K562 (cell line): ENCODE measurements at regions not wholly inside any gene's neighbourhood (a gene's known extent, or its start where the extent isn't known, plus 50 kb on each side); places are given as distances from the start of the nearest gene placed in this dataset.

ENCODE experiments used
- ATAC-seq: fragments of 200-7000 bp; cut with Tn5 transposase; 3 replicates; pipeline ENCODE4 v1.9.1; 2020; ENCODE audit warnings: moderate library complexity
- BruUV-seq: library from RNA; stranded (reverse); fragments of 400-500 nt; replicated peaks from 2 replicates; lab custom pipeline; 2021; lab: Mats Ljungman, UMichigan
- CTCF ChIA-PET: fragments of 300-600 bp; formaldehyde crosslinking; extraction: SDS; loops from one replicate; lab custom pipeline; 2021; ENCODE audit warnings: low intra/inter-chr PET ratio; lab: Yijun Ruan, JAX
- POLR2A ChIA-PET: fragments of 300-600, 350-650 bp; sonication (Branson Sonifier 250); formaldehyde crosslinking; extraction: SDS; loops from one replicate; lab custom pipeline; 2021; ENCODE audit warnings: antibody characterized with exemption, inconsistent platforms; lab: Yijun Ruan, JAX
- DNase-seq, 4 experiments: peaks; one replicate each; pipeline versions ENCODE4 v3.0.0 to v3.0.0-alpha.2; 2011 to 2018; ENCODE audit warnings: low spot score in 3 of 4, mixed read lengths in 3 of 4; ENCODE audit errors: extremely low read depth in 1 of 4
- FAIRE-seq: peaks from 2 replicates; lab custom pipeline; 2011; peaks lifted over from hg19 to GRCh38; lab: Jason Lieb, UNC
- H2AFZ ChIP-seq: 2 replicates; pipeline ENCODE4 v1.6.0; 2011; ENCODE audit warnings: low read depth, low read length, control low read depth, inconsistent platforms
- H3K27ac ChIP-seq: fragments of 200-600 bp; 3 replicates; pipeline ENCODE4 v1.8.0; 2011; ENCODE audit warnings: low read depth, mild to moderate bottlenecking, control low read depth, inconsistent platforms, low read length, moderate library complexity, mixed read lengths; ENCODE audit errors: extremely low read depth
- H3K27me3 ChIP-seq, 2 experiments: fragments of 300-600 bp in 1 of 2; 2 replicates in 1 of 2; 3 replicates in 1 of 2; pipeline versions ENCODE4 v1.6.0 to v1.8.0; 2011; ENCODE audit warnings: inconsistent platforms in 2 of 2, low read length in 2 of 2, mild to moderate bottlenecking in 1 of 2, mixed read lengths in 1 of 2, moderate library complexity in 1 of 2; ENCODE audit not compliant: control insufficient read depth in 2 of 2, insufficient read depth in 2 of 2
- H3K36me3 ChIP-seq: fragments of 300-600 bp; 3 replicates; pipeline ENCODE4 v1.8.0; 2011; ENCODE audit warnings: mild to moderate bottlenecking, low read length, inconsistent platforms; ENCODE audit not compliant: control insufficient read depth, insufficient read depth
- H3K4me1 ChIP-seq, 2 experiments: fragments of 200-600 bp in 1 of 2; replicated peaks in 1 of 2; 2 replicates in 1 of 2; 3 replicates in 1 of 2; pipeline versions ENCODE4 v1.5.1 to v1.8.0; 2011; ENCODE audit warnings: inconsistent platforms in 2 of 2, low read length in 2 of 2, mild to moderate bottlenecking in 1 of 2, mixed read lengths in 1 of 2, moderate library complexity in 1 of 2; ENCODE audit not compliant: control insufficient read depth in 2 of 2, insufficient read depth in 2 of 2
- H3K4me2 ChIP-seq: 2 replicates; pipeline ENCODE4 v1.6.1; 2011; ENCODE audit warnings: low read length, control low read depth, inconsistent platforms, mixed read lengths; ENCODE audit not compliant: insufficient read depth
- H3K4me3 ChIP-seq: fragments of 200-600 bp; sonication (generic), shearing (Covaris generic); 2 replicates; pipeline ENCODE4 v1.5.1; 2016; ENCODE audit warnings: control low read depth, inconsistent platforms
- H3K79me2 ChIP-seq: fragments of 200-600 bp; 3 replicates; pipeline ENCODE4 v1.8.0; 2011; ENCODE audit warnings: low read length, inconsistent platforms; ENCODE audit not compliant: control insufficient read depth, insufficient read depth
- H3K9ac ChIP-seq, 2 experiments: 2 replicates each; pipeline versions ENCODE4 v1.6.0 to v1.6.1; 2011; ENCODE audit warnings: low read depth in 2 of 2, low read length in 2 of 2, control low read depth in 1 of 2, inconsistent platforms in 1 of 2, mild to moderate bottlenecking in 1 of 2, mixed read lengths in 1 of 2; ENCODE audit not compliant: insufficient read depth in 1 of 2
- H3K9me1 ChIP-seq: one replicate; pipeline ENCODE4 v1.6.0; 2011; ENCODE audit warnings: inconsistent platforms, mild to moderate bottlenecking, low read length, moderate library complexity; ENCODE audit not compliant: control insufficient read depth, insufficient read depth
- H3K9me3 ChIP-seq: replicated peaks from 2 replicates; pipeline ENCODE4 v1.5.1; 2011; ENCODE audit warnings: low read depth, low read length, inconsistent platforms; ENCODE audit not compliant: control insufficient read depth, insufficient read depth
- H4K20me1 ChIP-seq: replicated peaks from 2 replicates; pipeline ENCODE4 v1.6.1; 2011; ENCODE audit warnings: low read length, inconsistent platforms, mixed read lengths; ENCODE audit not compliant: control insufficient read depth, insufficient read depth
- ASH1L ChIP-seq: fragments of 450-650 bp; IDR thresholded peaks from 2 replicates; pipeline ENCODE4 v1.6.1; 2018; ENCODE audit warnings: borderline replicate concordance, mild to moderate bottlenecking, low read depth; ENCODE audit not compliant: partially characterized antibody
- CBX5 ChIP-seq: IDR thresholded peaks from 2 replicates; pipeline ENCODE4 v1.6.1; 2014; ENCODE audit warnings: low read depth, borderline replicate concordance
- CEBPG ChIP-seq, 3 experiments: fragments of 200-800 bp in 1 of 3; sonication (Bioruptor generic) in 1 of 3; sonication (generic) in 1 of 3; formaldehyde crosslinking in 1 of 3; IDR thresholded peaks in 2 of 3; conservative IDR thresholded peaks in 1 of 3; 2 replicates each; pipeline versions ENCODE4 v1.6.1 to v1.8.0; 2016 to 2022; ENCODE audit warnings: missing compliant biosample characterization in 2 of 3, missing genetic modification characterization in 2 of 3, mild to moderate bottlenecking in 1 of 3, missing genetic modification reagents in 1 of 3
- CTBP1 ChIP-seq: fragments of 450-650 bp; IDR thresholded peaks from 2 replicates; pipeline ENCODE4 v1.6.1; 2016; ENCODE audit warnings: borderline replicate concordance
- ETV5 ChIP-seq: sonication (generic); formaldehyde crosslinking; IDR thresholded peaks from 2 replicates; pipeline ENCODE4 v1.4.0; 2020; ENCODE audit warnings: low read depth, mild to moderate bottlenecking, missing genetic modification reagents
- LARP7 ChIP-seq: fragments of 450-650 bp; IDR thresholded peaks from 2 replicates; pipeline ENCODE4 v1.6.1; 2016
- LEF1 ChIP-seq: fragments of 450-650 bp; IDR thresholded peaks from 2 replicates; pipeline ENCODE4 v1.6.1; 2016; ENCODE audit warnings: mild to moderate bottlenecking
- MTF1 ChIP-seq: fragments of 250-450 bp; sonication (Bioruptor Pico); IDR thresholded peaks from 2 replicates; pipeline ENCODE4 v1.9.0; 2021; ENCODE audit warnings: moderate library complexity, mild to moderate bottlenecking, inconsistent platforms, borderline replicate concordance
- MYC ChIP-seq, 2 experiments: fragments of 250-450 bp in 1 of 2; sonication (Bioruptor Pico) in 1 of 2; IDR thresholded peaks; 2 replicates each; pipeline versions ENCODE4 v1.5.1 to v1.6.1; 2012 to 2021; ENCODE audit warnings: low read depth in 2 of 2, borderline replicate concordance in 1 of 2, improper control_type of control experiment in 1 of 2, low read length in 1 of 2, mild to moderate bottlenecking in 1 of 2, moderate library complexity in 1 of 2
- POLR3A ChIP-seq: IDR thresholded peaks from 2 replicates; pipeline ENCODE4 v1.6.1; 2011; ENCODE audit warnings: borderline replicate concordance, mild to moderate bottlenecking, moderate library complexity; ENCODE audit not compliant: insufficient read length, insufficient read depth; ENCODE audit errors: extremely low read depth
- SFPQ ChIP-seq: fragments of 200-400 bp; formaldehyde crosslinking; IDR thresholded peaks from 2 replicates; pipeline ENCODE4 v1.6.1; 2017; ENCODE audit warnings: mild to moderate bottlenecking, low read depth, low read length, moderate library complexity
- SMC3 ChIP-seq: conservative IDR thresholded peaks from 2 replicates; pipeline ENCODE4 v1.6.1; 2011; ENCODE audit warnings: low read depth, low read length, improper control_type of control experiment; ENCODE audit not compliant: insufficient read depth
- SRSF7 ChIP-seq: fragments of 200-400 bp; formaldehyde crosslinking; optimal IDR thresholded peaks from 2 replicates; pipeline ENCODE3; 2017; ENCODE audit warnings: mild to moderate bottlenecking, low read depth, low read length
- SRSF9 ChIP-seq: fragments of 200-400 bp; formaldehyde crosslinking; IDR thresholded peaks from 2 replicates; pipeline ENCODE4 v1.6.1; 2017; ENCODE audit warnings: low read depth, low read length, borderline replicate concordance
- ZNF609 ChIP-seq: sonication (generic); formaldehyde crosslinking; IDR thresholded peaks from 2 replicates; pipeline ENCODE4 v1.8.1; 2023; ENCODE audit warnings: missing genetic modification reagents, mild to moderate bottlenecking, borderline replicate concordance
- in situ Hi-C: fragments of 300-500 bp; cut with MboI; formaldehyde crosslinking; loops from 4 replicates; pipeline ENCODE4 v1.15.0; 2018; ENCODE audit warnings: inconsistent platforms, mixed read lengths
- intact Hi-C: fragments of 100-400 bp; cut with micrococcal nuclease; formaldehyde crosslinking; loops from 2 replicates; pipeline ENCODE4 v1.14.2; 2022

- ATAC-seq (no peak), DNase-seq (no peak), FAIRE-seq (no peak)
- in situ Hi-C loops (no loop called here), intact Hi-C loops (no loop called here)
- H3K9ac ChIP-seq: no peak overlapping the region
- ChIA-PET POLR2A (no interaction called here), CTCF (no interaction called here)
- no peaks in the 10 kb centered on the region for H4K20me1 ChIP-seq
- H3K36me3 ChIP-seq: no peaks in the 10 kb centered on the region
- no peaks in the 10 kb centered on the region for H3K9me1 ChIP-seq
- no peak overlapping the region for H2AFZ ChIP-seq
- no peaks in the 10 kb centered on the region for H3K79me2 ChIP-seq
- no peak overlapping the region for H3K4me3 ChIP-seq
- H3K9me3 ChIP-seq: no peaks in the 10 kb centered on the region
- H3K27ac ChIP-seq: no peak overlapping the region
- no peaks in the 10 kb centered on the region for H3K27me3 ChIP-seq
- no peaks in the 10 kb centered on the region for H3K4me1 ChIP-seq
- no peak overlapping the region for H3K4me2 ChIP-seq
- BruUV-seq: no TSS peak
- no peak for TF ChIP-seq MTF1 (CRISPR knock-in tag)
- TF ChIP-seq MYC (IDR thresholded peaks at IDR 0.05; ENCODE audit: low read depth, low read length): no peak
- no peak for TF ChIP-seq MYC (CRISPR knock-in tag; IDR thresholded peaks at IDR 0.05; ENCODE audit: borderline replicate concordance, low read depth)
- TF ChIP-seq CEBPG (CRISPR knock-in tag; IDR thresholded peaks at IDR 0.05): no peak
- no peak for TF ChIP-seq CEBPG (tag; conservative IDR thresholded peaks at IDR 0.05 in 1 of 2, IDR thresholded peaks at IDR 0.05 in 1 of 2)
- no peak for TF ChIP-seq ASH1L
- no peak for TF ChIP-seq SMC3
- no peak for TF ChIP-seq LEF1
- no peak for TF ChIP-seq SRSF7
- no peak for TF ChIP-seq POLR3A
- TF ChIP-seq CTBP1: no peak
- no peak for TF ChIP-seq SFPQ
- TF ChIP-seq LARP7: no peak
- TF ChIP-seq SRSF9: no peak
- TF ChIP-seq ETV5 (CRISPR knock-in tag): no peak
- no peak for TF ChIP-seq ZNF609
- no peak for TF ChIP-seq CBX5
Observed at GRCh38 chr5:118723021-118723338, 265.4 kb downstream of the DTWD2 start.
